Neural progenitor cell (in vitro differentiated cells): ENCODE measurements at regions not wholly inside any gene's neighbourhood (a gene's known extent, or its start where the extent isn't known, plus 50 kb on each side); places are given as distances from the start of the nearest gene placed in this dataset.
"Not testable (repeated sequence)": the region's sequence is repeated elsewhere in the genome, so short reads cannot be mapped to it uniquely, and the experiment has no call there.

ENCODE experiments used
- EZH2 ChIP-seq: fragments of 200-600 bp; sonication (generic); IDR thresholded peaks from 2 replicates; pipeline ENCODE4 v1.6.1; 2017; ENCODE audit warnings: antibody characterized with exemption, mild to moderate bottlenecking, moderate library complexity
- EZH2phosphoT487 ChIP-seq: fragments of 200-600 bp; sonication (generic); IDR thresholded peaks from 2 replicates; pipeline ENCODE4 v1.6.1; 2017; ENCODE audit warnings: antibody characterized with exemption
- TF ChIP-seq, protein P1 (sequence below): fragments of 200-600 bp; sonication (generic); IDR thresholded peaks from 2 replicates; pipeline ENCODE4 v1.5.1; 2017; ENCODE audit warnings: antibody characterized with exemption, mild to moderate bottlenecking

- TF ChIP-seq, protein P1, sequence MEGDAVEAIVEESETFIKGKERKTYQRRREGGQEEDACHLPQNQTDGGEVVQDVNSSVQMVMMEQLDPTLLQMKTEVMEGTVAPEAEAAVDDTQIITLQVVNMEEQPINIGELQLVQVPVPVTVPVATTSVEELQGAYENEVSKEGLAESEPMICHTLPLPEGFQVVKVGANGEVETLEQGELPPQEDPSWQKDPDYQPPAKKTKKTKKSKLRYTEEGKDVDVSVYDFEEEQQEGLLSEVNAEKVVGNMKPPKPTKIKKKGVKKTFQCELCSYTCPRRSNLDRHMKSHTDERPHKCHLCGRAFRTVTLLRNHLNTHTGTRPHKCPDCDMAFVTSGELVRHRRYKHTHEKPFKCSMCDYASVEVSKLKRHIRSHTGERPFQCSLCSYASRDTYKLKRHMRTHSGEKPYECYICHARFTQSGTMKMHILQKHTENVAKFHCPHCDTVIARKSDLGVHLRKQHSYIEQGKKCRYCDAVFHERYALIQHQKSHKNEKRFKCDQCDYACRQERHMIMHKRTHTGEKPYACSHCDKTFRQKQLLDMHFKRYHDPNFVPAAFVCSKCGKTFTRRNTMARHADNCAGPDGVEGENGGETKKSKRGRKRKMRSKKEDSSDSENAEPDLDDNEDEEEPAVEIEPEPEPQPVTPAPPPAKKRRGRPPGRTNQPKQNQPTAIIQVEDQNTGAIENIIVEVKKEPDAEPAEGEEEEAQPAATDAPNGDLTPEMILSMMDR = not testable (repeated sequence)
- not testable (repeated sequence) for TF ChIP-seq EZH2, EZH2phosphoT487
Measured at GRCh38 chr22:25415731-25416130, 148.7 kb upstream of the GRK3 start.
